GM18502 (cell line): ENCODE measurements at regions not wholly inside any gene's neighbourhood (a gene's known extent, or its start where the extent isn't known, plus 50 kb on each side); places are given as distances from the start of the nearest gene placed in this dataset.

Experiments
- ATAC-seq: cut with Tn5 transposase; IDR thresholded peaks from one replicate; pipeline ENCODE4 v1.9.1; 2021; ENCODE audit warnings: mild to moderate bottlenecking; ENCODE audit not compliant: unreplicated experiment, poor library complexity

DNA sequence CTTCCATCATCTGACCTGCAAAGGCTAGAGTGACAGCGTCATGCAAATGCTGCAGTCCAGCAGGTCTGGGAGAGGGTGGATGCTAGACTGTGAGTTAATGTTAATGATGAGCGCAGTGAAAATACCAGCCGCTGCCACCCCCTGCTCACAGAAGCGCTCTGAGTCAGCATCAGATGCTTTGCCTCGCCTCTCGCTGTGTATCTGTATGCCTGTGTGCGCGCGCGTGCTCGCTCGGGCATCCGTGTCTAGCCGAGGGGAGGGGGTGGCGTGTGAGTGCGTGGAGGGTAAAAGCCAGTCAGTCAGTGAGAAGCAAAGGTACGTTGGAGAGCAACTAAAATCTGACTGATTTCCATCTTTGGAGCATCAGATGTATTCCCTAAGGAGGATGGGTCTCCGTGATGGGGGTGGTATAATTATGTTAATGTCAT is 858.7 kb downstream of the USP25 start:
- no peak for ATAC-seq

DNA sequence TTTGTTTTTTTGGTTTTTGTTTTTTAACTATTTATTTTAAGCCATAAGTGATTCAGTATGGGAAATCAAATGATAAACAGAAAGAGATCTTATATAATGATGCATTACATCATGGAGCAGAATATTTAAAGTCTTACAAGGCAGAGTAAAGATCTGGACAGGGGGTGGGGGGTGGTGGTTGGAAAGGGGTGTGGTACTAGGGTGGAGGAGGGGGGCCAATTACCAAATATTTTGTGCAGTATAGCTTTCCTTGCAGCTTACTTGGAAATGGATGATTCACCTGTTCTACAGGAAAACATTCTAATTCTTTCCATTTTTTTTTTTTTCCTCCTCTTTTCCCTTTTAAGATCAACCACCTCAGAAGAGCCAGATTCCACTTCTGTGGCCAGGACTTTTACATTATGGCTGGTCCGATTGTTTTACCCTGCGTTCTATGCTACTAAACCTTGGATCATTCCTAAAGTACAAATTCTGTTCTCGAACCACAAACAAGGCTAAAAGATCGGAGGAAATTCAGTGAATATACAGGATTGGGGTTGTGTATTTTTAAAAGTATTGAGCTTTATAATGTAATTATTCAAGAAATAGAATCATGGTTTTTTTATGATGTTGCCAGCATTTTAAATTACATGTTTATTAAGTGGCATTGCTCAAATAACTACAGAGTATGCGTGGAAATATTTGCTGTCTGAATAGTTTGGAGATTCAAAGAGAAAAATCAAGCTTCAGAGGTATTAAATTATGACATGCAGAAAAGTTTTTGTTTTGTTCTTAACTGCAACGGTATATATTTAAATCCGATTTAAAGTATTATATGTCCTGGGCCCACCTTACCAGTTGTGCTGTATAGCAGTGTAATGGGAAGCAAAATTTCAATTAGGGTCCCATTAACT is 859.5 kb downstream of the USP25 start:
- ATAC-seq: no peak

DNA sequence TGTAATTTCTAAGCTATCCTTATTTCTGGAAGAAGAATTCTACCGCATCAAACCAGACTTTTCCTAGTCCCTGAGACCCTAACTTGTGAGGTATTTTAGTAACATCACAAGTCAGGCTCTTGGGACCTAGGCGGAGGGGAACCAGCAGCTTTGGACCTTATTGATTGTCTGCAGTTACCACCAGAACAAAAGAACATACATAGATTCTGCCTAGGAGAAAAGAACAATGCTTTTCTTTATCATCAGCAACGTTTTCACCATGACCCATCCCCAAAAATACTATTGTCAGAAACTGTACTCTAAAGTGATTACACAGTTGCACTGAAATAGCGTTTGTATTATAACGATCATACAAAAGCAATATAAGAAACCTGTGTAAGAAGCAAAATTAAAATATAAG is 860.4 kb downstream of the USP25 start:
- no peak for ATAC-seq

DNA sequence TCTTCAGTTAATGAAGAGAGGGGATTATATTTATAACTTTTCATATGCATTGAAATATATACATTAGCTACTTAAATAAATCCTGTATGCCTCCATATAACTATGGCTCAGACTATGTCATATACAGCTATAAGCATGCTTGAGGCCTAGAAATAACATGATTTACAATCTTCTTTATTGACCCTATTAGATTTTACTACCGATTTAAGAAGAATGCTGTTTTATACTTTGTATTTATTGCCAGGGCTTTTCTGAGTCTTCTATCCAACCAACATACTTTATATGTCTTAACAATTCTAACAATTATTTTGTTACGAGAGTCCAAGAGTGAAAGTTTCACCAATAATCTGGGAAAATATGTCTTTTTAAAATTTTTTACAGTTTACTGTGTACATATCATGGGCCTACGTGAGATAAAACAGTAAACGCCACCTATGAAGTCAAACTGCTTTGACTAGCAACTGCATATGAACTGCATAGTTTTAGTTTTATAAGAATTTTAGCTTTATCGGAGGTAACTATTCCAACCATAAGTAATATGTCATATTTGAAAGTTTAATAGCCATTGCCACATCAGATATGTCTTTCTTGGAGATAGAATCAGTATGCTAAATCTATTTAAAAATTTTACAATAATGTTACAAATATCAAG is 861.0 kb downstream of the USP25 start:
- no peak for ATAC-seq

DNA sequence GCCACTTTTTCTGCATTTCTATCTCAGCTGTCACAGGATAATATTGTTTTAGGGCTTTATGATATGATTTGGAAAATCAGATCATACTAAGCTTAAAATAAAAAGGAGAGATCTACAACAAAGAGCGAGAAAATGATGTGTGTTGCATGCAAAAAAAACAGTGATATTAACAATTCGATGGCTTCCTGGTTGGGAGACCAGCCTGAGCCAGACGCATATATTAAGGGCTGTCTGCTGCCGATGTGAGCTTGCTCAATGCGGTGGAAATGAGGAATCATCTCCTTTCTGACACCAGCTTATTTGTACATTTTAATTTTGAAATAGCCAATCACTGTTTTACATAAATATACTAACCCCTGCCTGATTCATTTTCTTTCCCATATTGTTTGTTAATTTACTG is 862.6 kb downstream of the USP25 start:
- ATAC-seq: no peak

DNA sequence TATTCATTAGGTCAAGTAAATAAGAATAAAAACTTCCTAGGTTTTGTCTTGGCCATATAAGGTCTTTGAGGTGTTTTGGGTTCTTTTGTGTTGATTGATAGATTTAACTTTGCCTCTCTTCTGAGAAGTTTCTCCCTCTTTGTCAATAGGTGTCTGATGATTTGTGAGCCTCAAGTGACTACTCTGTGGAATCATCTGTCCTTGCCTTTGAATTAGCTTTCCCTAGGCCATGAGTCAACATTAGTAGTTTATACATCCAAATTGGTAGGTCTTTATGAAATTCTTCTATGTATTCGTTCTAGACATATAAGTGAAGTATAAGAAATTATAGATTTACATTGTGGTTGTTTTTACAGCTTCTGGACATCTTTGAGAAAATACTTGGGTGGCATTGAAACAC is 864.4 kb downstream of the USP25 start:
- no peak for ATAC-seq

DNA sequence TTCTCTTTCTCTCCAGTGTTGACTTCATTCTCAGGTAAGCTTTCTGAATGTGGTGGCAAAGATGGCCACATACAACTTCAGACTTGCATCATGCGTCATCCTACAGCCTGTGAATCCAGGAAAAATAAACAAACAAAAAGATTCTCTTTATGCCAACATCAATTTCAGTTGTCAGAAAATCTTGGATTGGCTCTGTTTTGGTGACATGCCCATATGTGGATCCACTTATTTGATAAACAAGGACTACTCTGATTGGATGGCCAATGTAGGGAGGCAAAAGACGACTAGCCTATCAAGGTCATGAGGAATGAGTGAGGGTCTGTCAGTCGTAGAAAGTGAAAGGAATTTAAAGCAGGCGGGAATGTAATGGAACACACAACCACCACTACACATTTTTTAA is 866.6 kb downstream of the USP25 start:
- no peak for ATAC-seq

DNA sequence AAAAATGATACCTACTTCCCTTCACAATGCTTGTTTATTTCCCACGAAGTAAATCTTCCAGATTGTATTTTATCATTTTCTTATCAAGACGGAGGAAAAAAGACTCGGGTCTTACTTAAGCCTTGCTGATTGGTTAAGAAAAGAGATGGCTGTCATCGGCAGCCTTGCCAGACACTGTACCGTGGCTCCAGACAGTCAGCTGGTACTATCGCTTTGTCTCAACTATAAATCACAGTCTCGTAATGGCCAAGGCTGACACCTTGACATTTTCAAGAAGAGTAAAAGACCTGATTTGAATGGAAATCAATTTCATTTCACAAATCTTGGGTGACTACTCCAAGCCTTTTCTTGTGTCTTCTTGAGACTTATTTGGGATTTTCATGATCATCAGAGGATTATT is 868.0 kb downstream of the USP25 start:
- no peak for ATAC-seq

DNA sequence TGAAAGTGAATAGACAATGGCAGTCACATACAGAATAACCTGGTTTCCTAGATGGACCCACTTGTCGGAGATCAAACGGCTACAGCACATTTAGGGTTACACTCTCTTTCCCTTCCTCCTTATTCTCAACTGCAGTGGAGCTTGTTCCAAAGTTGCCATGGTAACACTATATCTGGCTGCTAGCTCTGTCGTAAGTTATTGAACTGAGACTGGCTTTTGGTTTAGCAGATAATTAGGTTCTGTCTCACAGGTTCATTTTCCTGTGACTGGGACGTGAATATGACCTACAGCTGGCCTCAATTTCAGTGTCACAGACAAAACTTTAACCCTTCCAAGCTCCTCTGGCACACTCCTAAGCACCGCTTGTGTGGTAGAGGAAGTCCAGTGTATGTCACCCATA is 875.8 kb downstream of the USP25 start:
- ATAC-seq: no peak

DNA sequence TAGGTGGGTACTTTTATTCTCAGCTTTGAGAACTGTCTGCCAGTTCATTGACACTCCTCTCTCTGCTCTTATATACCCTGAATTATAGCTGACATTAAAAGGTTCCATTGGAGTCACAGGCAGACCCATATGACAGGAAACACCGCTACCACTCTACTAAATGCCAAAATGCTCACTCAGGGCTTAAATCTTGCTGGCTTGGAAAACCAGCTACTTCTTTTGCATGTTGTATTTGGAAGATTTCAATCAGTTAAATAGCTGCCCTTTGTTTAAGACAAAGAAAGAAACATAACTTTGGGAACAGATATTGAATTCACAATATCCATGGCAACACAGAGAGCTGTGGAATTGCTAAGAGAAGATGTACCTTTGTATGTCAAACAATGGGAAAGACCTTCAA is 876.5 kb downstream of the USP25 start:
- no peak for ATAC-seq

DNA sequence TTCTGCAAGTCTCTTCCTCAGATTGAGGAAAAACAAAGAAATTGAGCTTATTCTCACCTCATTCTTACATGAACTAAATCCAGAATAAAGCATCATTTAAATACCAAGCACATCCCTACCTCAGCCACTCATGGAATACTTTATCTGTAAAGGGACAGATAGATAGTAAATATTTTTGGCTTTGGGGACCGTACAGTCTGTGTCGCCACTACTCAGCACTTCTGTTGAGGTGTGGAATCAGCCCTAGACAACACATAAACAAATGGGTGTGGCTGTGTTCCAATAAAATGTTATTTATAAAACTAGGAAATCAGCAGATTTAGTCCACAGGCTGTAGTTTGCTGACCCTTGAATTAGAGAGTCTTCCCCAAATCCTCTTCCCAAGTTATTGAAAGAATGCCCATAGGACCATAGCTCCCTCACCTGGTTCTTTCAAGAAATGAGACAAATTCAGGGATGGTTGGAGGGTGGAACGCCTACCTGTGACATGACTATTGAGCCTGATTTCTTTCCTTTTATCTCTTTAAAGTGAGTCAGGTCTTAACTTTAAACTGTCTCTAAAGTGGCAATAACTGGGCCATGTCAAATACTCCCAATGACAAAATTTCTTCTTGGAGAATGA is 878.5 kb downstream of the USP25 start:
- ATAC-seq: no peak

DNA sequence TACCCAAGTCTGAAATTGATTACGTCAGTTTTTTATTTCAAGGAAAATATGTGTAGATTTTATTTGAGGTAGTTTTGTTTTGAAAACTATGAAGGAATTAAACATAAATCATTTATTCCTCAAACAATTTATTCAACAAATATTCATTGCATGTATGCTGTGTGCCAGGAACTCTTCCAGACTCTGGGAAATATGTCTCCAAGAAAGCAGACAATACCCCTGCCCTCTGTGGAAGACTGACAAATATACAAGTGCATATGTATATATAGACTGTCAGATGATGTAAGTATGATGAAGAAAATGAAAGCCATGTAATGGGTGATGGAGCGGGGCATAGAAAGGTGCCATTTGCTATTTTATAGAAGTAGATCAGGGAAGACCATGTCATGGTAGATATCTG is 889.5 kb downstream of the USP25 start:
- no peak for ATAC-seq

DNA sequence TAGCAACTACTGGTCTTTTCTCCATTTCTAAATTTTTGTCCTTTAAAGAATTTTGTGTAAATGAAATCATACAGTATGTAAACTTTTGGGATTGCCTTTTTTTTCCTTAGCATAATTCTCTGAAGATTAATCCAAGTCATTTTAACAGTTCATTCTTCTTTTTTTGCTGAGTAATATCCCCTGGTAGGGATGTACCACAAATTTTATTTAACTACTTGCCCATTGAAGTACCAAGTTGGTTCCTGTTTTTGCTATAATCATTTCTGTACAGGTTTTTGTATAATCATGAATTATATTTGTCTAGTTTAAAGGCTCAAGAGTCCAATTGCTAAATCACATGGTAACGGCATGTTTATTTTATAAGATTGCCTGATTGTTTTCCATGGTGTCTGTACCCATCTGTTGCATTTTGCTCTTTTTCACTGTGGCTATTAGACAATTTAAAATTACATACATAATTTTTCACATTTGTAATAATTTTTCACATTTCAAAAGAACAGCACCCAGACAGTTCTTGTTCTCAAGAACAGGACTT is 891.1 kb downstream of the USP25 start:
- no peak for ATAC-seq

DNA sequence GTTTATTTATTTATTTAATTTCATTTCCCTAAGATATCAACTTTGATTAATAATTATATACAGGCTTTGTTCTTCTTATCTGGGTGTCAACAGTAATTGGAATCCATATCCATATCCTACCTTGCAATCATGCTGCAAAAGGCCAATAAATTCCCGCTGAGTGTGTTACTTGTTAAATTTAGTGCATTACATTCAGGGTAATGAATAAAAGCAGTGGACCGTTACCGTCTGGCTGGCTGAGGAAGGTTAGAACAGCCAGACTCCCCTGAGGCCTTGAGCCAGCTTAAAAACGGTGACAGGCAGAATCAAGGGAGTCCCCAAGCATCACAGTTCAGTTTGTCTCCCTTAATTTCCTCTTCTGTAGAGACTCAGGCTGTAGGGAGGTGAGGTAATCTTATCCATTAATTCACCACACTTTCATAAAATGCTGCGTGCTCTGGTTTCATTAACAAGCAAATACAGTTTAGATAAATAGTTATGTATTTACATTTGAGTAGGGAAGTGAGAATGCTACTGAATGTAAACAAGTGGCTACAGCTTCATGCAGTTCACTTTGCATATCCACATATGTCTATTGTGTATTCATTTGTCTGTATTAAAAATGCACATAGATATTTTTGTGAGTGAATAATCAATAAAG is 888.2 kb upstream of the CXADR start:
- no peak for ATAC-seq

DNA sequence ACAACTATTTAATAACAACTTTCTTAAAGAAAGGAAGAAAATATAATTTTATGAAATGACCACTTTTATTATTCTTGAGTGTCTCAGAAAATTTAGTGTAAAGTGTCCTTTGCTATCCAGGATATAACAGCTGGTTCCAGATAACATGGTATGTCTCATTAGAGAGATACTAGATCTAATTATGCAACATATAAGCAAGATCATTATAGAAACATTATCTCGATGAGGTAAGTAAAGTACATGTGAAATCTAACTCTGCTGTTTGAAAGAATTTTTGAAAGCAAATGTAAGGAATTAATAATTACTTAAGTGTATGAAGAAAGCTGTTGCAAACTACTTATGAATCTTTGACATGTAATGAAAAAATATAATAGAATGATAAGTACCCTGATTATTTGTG is 887.4 kb upstream of the CXADR start:
- no peak for ATAC-seq

DNA sequence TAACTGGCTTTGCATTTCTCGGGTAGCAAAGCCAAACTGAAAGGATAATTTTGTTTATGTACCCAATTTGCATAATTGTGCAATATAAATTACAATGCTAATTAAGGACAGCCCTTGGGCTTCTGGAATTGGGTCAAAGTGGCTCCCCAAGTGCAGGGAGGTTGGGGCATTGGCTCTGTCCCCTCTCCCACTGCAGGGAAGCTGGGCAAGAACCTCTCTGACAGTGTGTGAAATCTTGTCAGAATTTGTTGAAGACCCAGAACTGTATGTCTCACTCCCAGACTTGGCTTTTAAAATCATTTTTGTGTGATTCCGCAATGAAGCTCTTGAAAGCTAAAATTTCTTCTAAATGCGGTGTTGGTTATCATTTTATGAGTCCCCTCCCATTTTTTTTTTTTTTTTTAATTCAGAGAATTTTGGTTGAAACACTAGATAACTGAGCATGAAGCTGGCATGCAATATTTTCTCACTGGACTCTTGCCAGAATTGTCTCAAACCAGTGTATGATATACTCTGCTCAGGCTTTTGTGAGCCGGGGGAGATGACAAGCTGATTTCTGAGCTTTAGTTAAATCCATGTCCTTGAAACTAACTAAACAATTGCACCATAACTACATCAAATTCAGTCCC is 878.9 kb upstream of the CXADR start:
- no peak for ATAC-seq

DNA sequence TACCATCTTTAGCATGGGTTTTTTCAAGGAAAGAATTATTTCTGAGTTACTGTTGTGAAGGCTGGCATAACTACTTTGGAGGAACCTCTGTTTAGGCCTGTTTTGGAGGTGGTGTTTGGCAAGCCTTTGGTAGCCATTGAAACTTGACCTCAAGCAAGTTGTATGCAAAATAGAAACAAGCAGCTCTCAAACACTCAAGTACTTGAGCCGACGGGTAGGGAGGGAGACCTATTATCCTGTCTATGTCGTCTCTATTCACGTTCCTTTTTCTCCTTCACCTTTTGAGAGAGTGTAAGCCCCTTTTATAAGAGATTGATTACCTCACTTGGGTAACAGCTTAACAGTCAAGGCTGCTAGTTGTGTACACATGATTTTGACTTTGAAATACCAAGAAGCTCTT is 878.3 kb upstream of the CXADR start:
- ATAC-seq: no peak

DNA sequence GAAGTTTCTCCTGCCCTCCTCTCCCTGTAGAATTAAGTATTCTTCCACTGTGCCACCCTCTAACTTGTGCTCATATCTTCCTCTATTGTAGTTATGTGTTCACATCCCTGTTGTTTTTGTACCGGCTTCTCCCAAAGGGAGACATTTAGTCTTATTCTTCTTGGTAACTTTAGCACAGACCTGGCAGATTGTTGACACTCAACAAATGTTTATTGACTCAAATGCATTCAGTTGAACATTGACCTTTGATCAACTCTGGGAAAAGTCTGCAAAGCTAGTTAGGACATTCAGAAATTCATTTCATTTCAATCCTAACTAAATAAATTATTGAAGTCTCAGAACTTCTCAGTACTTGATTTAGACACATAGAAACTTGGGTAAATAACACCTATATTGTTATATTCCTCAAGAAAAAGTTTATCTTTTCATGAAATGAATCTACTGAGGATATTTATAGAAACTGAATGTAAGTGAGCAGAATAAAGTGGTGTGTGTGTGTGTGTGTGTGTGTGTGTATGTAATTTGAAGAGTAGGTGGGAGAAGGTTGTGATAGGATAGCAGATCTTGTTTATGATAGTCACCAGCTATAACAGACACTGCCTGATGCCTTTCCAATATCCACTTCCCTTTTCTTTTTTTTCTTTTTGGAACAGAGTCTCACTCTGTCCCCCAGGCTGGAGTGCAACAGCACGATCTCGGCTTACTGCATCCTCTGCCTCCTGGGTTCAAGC is 872.4 kb upstream of the CXADR start:
- no peak for ATAC-seq

DNA sequence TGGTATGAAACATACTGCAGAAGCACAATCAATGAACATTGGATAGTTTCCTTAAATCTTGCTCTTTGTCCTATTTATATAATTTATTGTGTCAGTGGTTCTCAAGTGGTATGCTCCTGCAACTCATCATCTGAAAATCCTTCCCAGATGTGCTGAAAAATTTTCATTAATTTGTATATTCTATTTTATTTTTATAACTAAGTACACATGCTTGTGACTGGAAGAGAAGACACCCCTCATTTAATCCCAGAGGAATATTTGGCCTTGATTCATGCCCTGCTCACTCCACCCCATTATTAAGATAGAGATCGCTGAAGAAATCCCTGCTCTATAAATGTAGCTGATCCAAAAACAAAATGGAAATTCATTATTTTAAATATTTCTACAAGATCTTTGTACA is 870.5 kb upstream of the CXADR start:
- ATAC-seq: no peak

DNA sequence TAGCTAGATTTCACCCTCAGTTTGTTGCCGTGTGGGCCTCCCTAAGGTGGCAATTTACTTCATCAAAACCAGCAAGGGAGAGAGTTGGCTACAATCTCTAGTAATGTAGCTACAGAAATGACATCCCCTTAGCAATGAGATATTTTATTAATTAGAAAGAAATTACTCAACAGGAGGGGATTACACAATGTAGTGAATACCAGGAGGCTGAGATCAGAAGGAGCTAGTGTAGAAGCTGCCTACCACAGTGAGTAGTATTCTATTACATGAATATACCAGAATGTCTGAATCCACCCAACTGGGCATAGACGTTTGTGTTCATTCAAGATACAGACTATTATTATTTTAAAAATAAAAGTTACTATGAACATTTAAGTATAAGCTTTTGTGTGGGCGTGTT is 868.2 kb upstream of the CXADR start:
- no peak for ATAC-seq
